ENCODE measurements at regions not wholly inside any gene's neighbourhood (a gene's known extent, or its start where the extent isn't known, plus 50 kb on each side); places are given as distances from the start of the nearest gene placed in this dataset.

- DNase-seq = no peak
- Histone ChIP-seq H3K9me3 (no peaks in the 10 kb centered on the region), H3K36me3 (ENCODE audit: control insufficient read depth, insufficient read depth, low read length) (no peaks in the 10 kb centered on the region), H3K4me1 (no peaks in the 10 kb centered on the region), H3K27me3 (replicated peaks; ENCODE audit: control insufficient read depth, insufficient read depth, low read length) (no peaks in the 10 kb centered on the region), H3K4me3 (ENCODE audit: low read depth, low read length) (no peak overlapping the region)
- Mint-ChIP-seq H3K27me3 (ENCODE audit: insufficient read depth, unreplicated experiment) (no peaks in the 10 kb centered on the region), H3K36me3 (ENCODE audit: insufficient read depth, unreplicated experiment) (no peaks in the 10 kb centered on the region), H3K27ac (ENCODE audit: unreplicated experiment) (no peak overlapping the region), H3K4me3 (ENCODE audit: unreplicated experiment) (no peak overlapping the region), H3K4me1 (ENCODE audit: low read depth, unreplicated experiment) (no peaks in the 10 kb centered on the region), H3K9me3 (ENCODE audit: unreplicated experiment) (no peaks in the 10 kb centered on the region)
- no peak for TF ChIP-seq CTCF (IDR thresholded peaks at IDR 0.05; ENCODE audit: insufficient read depth in 1 of 2, low read depth in 1 of 2, low read length in 1 of 2, severe bottlenecking in 1 of 2, unreplicated experiment in 1 of 2)
- CTCF ChIA-PET = no interaction called here
- no TSS peak for BruUV-seq (replicated peaks)
- intact Hi-C loops (cut with micrococcal nuclease; ENCODE audit: unreplicated experiment) = no loop called here
- POLR2A ChIA-PET = no interaction called here
Observed at GRCh38 chr2:35125871-35126270, 1229.7 kb upstream of the CRIM1 start.

GRCh38 chr2:35125278-35125677 is 1230.3 kb upstream of the CRIM1 start:
- no peaks in the 10 kb centered on the region for H3K4me1 Mint-ChIP-seq (ENCODE audit: low read depth, unreplicated experiment)
- no peaks in the 10 kb centered on the region for H3K9me3 ChIP-seq
- H3K9me3 Mint-ChIP-seq (ENCODE audit: unreplicated experiment) = no peaks in the 10 kb centered on the region
- H3K36me3 Mint-ChIP-seq (ENCODE audit: insufficient read depth, unreplicated experiment) = no peaks in the 10 kb centered on the region
- H3K4me1 ChIP-seq = no peaks in the 10 kb centered on the region
- DNase-seq = no peak
- H3K27me3 ChIP-seq (replicated peaks; ENCODE audit: control insufficient read depth, insufficient read depth, low read length) = no peaks in the 10 kb centered on the region
- H3K4me3 ChIP-seq (ENCODE audit: low read depth, low read length) = no peak overlapping the region
- no peaks in the 10 kb centered on the region for H3K36me3 ChIP-seq (ENCODE audit: control insufficient read depth, insufficient read depth, low read length)
- H3K27ac Mint-ChIP-seq (ENCODE audit: unreplicated experiment) = no peak overlapping the region
- no peak overlapping the region for H3K4me3 Mint-ChIP-seq (ENCODE audit: unreplicated experiment)
- CTCF ChIA-PET = no interaction called here
- POLR2A ChIA-PET = no interaction called here
- no peaks in the 10 kb centered on the region for H3K27me3 Mint-ChIP-seq (ENCODE audit: insufficient read depth, unreplicated experiment)
- intact Hi-C loops (cut with micrococcal nuclease; ENCODE audit: unreplicated experiment) = no loop called here
- TF ChIP-seq CTCF (IDR thresholded peaks at IDR 0.05; ENCODE audit: insufficient read depth in 1 of 2, low read depth in 1 of 2, low read length in 1 of 2, severe bottlenecking in 1 of 2, unreplicated experiment in 1 of 2) = no peak
- BruUV-seq (replicated peaks) = no TSS peak

GRCh38 chr2:35116151-35116550 is 1239.4 kb upstream of the CRIM1 start:
- Histone ChIP-seq H3K9me3 (no peaks in the 10 kb centered on the region), H3K36me3 (ENCODE audit: control insufficient read depth, insufficient read depth, low read length) (no peaks in the 10 kb centered on the region), H3K4me1 (no peaks in the 10 kb centered on the region), H3K27me3 (replicated peaks; ENCODE audit: control insufficient read depth, insufficient read depth, low read length) (no peaks in the 10 kb centered on the region), H3K4me3 (ENCODE audit: low read depth, low read length) (no peak overlapping the region)
- CTCF ChIA-PET = no interaction called here
- no TSS peak for BruUV-seq (replicated peaks)
- DNase-seq = no peak
- intact Hi-C loops (cut with micrococcal nuclease; ENCODE audit: unreplicated experiment) = loop anchor here (10.0 kb wide), 1 partner anchor 1441 kb away; no protein-coding TSS in a partner anchor
- no peak for TF ChIP-seq CTCF (IDR thresholded peaks at IDR 0.05; ENCODE audit: insufficient read depth in 1 of 2, low read depth in 1 of 2, low read length in 1 of 2, severe bottlenecking in 1 of 2, unreplicated experiment in 1 of 2)
- H3K4me3 Mint-ChIP-seq (ENCODE audit: unreplicated experiment) = no peak overlapping the region
- no peak overlapping the region for H3K27ac Mint-ChIP-seq (ENCODE audit: unreplicated experiment)
- POLR2A ChIA-PET = no interaction called here
- H3K27me3 Mint-ChIP-seq (ENCODE audit: insufficient read depth, unreplicated experiment) = peaks cover 5% of the 10 kb centered on the region
- H3K9me3 Mint-ChIP-seq (ENCODE audit: unreplicated experiment) = peaks cover 16% of the 10 kb centered on the region
- no peaks in the 10 kb centered on the region for H3K4me1 Mint-ChIP-seq (ENCODE audit: low read depth, unreplicated experiment)
- H3K36me3 Mint-ChIP-seq (ENCODE audit: insufficient read depth, unreplicated experiment) = no peaks in the 10 kb centered on the region

Measured in Caco-2 (cell line).